ENCODE measurements at regions not wholly inside any gene's neighbourhood (a gene's known extent, or its start where the extent isn't known, plus 50 kb on each side); places are given as distances from the start of the nearest gene placed in this dataset.

DNA sequence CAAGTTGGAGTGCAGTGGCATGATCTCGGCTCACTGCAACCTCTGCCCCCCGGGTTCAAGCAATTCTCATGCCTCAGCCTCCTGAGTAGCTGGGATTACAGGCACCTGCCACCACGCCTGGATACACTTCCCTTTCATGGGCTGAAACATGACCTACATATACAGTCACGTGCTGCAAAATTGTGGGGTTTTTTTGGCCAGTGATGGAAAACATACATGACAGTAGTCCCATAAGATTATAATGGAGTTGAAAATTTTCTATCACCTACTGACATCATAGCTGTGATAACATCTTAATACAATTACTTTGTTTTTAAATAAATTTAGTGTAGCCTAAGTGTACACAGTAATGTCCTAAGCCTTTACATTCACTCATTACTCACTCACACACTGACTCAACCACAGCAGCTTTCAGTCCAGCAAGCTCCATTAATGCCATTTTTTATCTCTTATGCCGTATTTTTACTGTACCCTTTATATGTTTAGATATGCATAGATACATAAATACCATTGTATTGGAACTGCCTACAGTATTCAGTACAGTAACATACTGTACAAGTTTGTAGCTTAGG is 79.9 kb upstream of the TMEM196 start:
- H3K4me1 Mint-ChIP-seq, result peaks cover under 1 to 3% of the 10 kb centered on the region in 2 experiments; a peak in 2 of 4 replicates
- Histone ChIP-seq H2BK15ac (ENCODE audit: low read depth, low read length) (no peak overlapping the region), H4K20me1 (ENCODE audit: control insufficient read depth, insufficient read depth, insufficient read length) (no peaks in the 10 kb centered on the region), H4K91ac (ENCODE audit: insufficient read length, low read depth, low read length) (no peak overlapping the region), H2AFZ (ENCODE audit: low read length) (no peak overlapping the region), H3K23ac (ENCODE audit: insufficient read length, low read depth, low read length) (no peak overlapping the region), H3K9ac (ENCODE audit: extremely low read depth, insufficient read length, low read length) (no peak overlapping the region), H2BK5ac (ENCODE audit: insufficient read length, low read length) (no peak overlapping the region), H3K23me2 (ENCODE audit: insufficient read length, low read depth, low read length, poor library complexity, severe bottlenecking) (no peaks in the 10 kb centered on the region), H2BK12ac (ENCODE audit: insufficient read length, low read depth, low read length) (no peak overlapping the region), H3K4me2 (ENCODE audit: insufficient read depth, insufficient read length, low read length) (no peak overlapping the region), H2AK5ac (ENCODE audit: insufficient read length, low read length) (no peak overlapping the region), H4K8ac (replicated peaks; ENCODE audit: insufficient read length, low read depth, low read length) (no peak overlapping the region), H3K4ac (ENCODE audit: low read depth, low read length) (no peak overlapping the region), H3K18ac (ENCODE audit: insufficient read length, low read depth, low read length) (no peak overlapping the region), H2BK120ac (ENCODE audit: low read depth, low read length, poor library complexity, severe bottlenecking) (no peak overlapping the region), H3K4me1 (ENCODE audit: insufficient read depth, low read length) (no peaks in the 10 kb centered on the region), H4K5ac (ENCODE audit: insufficient read length, low read depth, low read length) (no peak overlapping the region), H2BK20ac (ENCODE audit: low read depth, low read length, poor library complexity, severe bottlenecking) (no peak overlapping the region), H3K79me2 (ENCODE audit: insufficient read depth, low read length) (no peaks in the 10 kb centered on the region), H3K56ac (ENCODE audit: insufficient read length, low read depth, low read length) (no peak overlapping the region), H3K79me1 (ENCODE audit: insufficient read depth, low read depth, low read length, poor library complexity, severe bottlenecking) (no peaks in the 10 kb centered on the region), H3K14ac (ENCODE audit: insufficient read depth, low read length) (no peak overlapping the region), H3T11ph (ENCODE audit: low read length) (no peak overlapping the region), H3K27me3 (ENCODE audit: insufficient read depth, low read length) (no peaks in the 10 kb centered on the region), H3K27ac (ENCODE audit: insufficient read length, low read depth, low read length) (no peak overlapping the region), H3K9me3 (ENCODE audit: control insufficient read depth, low read depth, low read length) (no peaks in the 10 kb centered on the region)
- H3K36me3 Mint-ChIP-seq (ENCODE audit: insufficient read depth in 1 of 3, low read depth in 3 of 3), result no peaks in the 10 kb centered on the region
- WGBS (ENCODE audit: extremely low coverage, insufficient read length, low lambda C conversion rate), result no CpG with 5 or more reads among the region's 5 CpGs
- TF ChIP-seq, protein P1, sequence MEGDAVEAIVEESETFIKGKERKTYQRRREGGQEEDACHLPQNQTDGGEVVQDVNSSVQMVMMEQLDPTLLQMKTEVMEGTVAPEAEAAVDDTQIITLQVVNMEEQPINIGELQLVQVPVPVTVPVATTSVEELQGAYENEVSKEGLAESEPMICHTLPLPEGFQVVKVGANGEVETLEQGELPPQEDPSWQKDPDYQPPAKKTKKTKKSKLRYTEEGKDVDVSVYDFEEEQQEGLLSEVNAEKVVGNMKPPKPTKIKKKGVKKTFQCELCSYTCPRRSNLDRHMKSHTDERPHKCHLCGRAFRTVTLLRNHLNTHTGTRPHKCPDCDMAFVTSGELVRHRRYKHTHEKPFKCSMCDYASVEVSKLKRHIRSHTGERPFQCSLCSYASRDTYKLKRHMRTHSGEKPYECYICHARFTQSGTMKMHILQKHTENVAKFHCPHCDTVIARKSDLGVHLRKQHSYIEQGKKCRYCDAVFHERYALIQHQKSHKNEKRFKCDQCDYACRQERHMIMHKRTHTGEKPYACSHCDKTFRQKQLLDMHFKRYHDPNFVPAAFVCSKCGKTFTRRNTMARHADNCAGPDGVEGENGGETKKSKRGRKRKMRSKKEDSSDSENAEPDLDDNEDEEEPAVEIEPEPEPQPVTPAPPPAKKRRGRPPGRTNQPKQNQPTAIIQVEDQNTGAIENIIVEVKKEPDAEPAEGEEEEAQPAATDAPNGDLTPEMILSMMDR (conservative IDR thresholded peaks at IDR 0.05), result no peak
- no peaks in the 10 kb centered on the region for H3K9me3 Mint-ChIP-seq
- H3K27ac Mint-ChIP-seq, result no peak overlapping the region
- no peaks in the 10 kb centered on the region for H3K27me3 Mint-ChIP-seq (ENCODE audit: low read depth)
- DNase-seq, result no peak
- no peak overlapping the region for H3K4me3 Mint-ChIP-seq
